Activated CD4-positive, alpha-beta T cell treated with anti-CD3 and anti-CD28 coated beads, Interleukin-2, amount 50 U/mL, for 4 hours (primary cell): ENCODE measurements at regions not wholly inside any gene's neighbourhood (a gene's known extent, or its start where the extent isn't known, plus 50 kb on each side); places are given as distances from the start of the nearest gene placed in this dataset.

ENCODE experiments used
- DNase-seq, 2 experiments: peaks; one replicate each; pipeline ENCODE4 v3.0.0-alpha.2; 2020

DNA sequence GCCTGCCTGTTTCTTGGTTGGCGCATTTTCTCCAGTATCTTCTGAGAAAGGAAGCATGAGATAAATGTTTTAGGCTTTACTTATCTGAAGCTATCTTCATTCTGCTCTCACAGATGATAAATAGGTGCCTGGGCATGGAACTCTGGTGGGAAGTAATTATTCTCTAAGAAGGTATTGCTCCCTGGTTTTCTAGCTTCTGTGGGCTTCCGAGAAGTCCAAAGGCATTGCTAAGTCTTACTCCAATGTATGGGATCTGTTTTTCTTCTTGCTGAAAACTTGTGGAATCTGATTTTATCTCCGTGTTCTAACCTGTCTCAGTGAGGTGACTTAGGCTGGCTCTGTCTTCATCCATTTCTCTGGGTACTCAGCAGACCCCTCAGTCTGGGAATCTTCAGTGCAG lies 224.4 kb upstream of the HS6ST1 start:
- no peak for DNase-seq

- no peak for DNase-seq
Measured at GRCh38 chr2:128543646-128544045, 225.0 kb upstream of the HS6ST1 start.

GRCh38 chr2:128544321-128545037 lies 225.8 kb upstream of the HS6ST1 start:
- no peak for DNase-seq

DNA sequence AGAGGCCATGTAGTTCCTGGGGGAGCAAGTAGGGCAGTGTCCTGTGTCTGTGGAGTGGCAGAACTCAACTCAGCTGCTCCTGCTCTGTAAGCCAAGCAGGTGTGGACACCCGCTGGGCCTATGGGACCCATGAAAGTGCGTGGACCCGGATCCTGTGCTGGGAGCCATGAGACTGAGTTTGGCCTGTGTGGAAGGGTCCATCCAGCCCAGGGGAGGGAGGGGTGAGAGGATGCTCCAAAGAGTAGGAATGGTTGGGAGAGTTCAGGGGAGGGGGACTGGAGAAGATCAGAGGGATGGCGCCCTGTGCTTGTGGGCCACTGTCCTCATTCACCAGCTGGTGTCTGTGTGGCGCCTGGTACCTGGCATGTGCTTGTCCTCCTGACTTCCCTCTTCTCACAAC lies 226.4 kb upstream of the HS6ST1 start:
- DNase-seq, result no peak

- DNase-seq, result no peak
Measured at GRCh38 chr2:128545829-128546228, 227.2 kb upstream of the HS6ST1 start.

DNA sequence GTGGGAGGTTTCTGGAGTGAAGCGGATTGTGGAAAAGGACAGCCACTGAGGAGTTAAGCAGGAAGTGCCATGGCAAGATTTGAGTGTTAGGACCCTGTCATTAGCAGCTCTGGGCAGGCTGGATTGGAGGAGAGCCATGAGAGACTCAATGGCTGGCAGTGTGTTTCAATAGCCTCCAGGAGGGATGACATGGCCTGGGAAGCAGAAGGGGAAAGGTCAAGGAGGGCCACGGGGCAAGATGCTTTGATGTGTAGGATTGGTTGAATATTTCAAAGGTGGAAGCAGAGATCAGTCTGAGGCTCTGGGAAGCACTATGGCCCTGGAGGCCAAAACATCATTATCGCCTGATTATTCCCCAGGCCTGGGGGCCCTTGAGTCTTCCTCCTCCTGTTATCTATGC lies 229.0 kb upstream of the HS6ST1 start:
- no peak for DNase-seq

DNA sequence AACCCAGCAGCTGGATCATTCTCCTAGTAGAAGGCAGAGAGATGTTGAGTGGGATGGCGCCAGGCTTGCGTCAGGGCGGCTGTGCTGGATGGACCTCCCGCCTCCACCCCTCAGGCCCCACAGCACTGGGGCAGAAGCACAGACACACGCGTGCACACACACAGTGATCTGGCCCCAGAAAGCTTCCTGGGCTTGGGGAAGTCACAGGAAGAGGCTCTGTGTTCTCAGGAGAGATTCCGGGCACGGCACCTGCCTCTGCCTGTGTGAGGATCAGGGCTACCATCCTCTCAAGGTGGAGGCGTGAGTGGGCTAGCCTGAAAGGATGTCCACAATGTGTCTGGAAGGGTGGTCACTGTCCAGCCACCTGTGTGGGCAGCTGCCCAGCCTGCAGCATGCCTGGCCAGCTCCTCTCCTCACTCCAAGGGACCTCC lies 229.8 kb upstream of the HS6ST1 start:
- DNase-seq, result no peak

DNA sequence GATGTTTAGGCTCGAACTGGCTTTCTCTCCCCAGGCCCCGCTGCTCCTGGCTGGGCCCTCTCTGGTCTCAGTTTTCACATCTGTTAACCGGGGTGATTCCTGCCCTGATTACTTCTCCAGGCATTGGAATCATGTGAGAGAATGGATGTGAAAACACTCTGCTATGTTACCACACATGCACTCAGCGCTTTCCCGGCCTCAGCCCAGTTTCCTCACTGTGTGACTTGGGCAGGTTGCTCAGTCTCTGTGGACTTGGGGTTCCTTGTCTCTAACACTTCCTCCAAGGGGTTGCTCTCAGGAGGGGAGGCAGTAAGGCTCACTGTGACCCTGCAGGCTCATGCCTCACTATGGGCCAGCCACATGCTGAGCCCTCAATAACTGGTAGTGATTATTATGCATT lies 230.4 kb upstream of the HS6ST1 start:
- DNase-seq, result no peak

DNA sequence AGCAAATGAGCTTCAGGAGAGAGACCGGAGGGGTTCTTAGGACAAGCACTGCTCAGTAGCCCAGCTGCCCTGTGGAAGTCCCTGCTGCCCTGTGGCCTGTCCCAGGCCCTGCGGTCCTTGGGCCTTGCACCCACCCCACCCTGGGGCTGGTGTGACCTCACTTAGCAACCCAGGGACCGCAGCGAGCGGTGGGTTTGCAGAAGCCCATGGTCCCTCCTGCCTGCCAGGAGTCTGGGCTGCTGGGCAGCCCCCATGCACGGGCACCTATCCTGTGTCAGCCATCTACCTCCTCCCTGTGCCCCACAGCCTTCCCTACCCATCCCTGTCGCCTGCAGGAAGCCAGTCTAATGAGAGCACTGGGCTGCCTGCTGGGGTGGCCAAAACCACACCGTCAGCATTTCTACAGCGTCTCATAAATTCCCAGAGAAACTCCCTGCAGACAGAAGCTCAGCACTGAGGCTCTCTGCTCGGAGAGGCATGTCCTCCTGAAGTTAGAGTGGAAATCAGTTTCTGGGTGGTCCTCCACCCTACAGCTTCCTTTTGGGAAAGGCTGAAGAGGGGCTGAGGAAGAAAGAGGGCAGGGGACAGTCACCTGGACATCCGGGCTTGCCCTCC lies 231.1 kb upstream of the HS6ST1 start:
- DNase-seq, result no peak

GRCh38 chr2:128550389-128550788 lies 231.7 kb upstream of the HS6ST1 start:
- no peak for DNase-seq

GRCh38 chr2:128550801-128551416 lies 232.2 kb upstream of the HS6ST1 start:
- no peak for DNase-seq

- DNase-seq, result no peak
Measured at GRCh38 chr2:128551435-128551834, 232.8 kb upstream of the HS6ST1 start.

- DNase-seq, result no peak
Measured at GRCh38 chr2:128552141-128552805, 233.6 kb upstream of the HS6ST1 start.

DNA sequence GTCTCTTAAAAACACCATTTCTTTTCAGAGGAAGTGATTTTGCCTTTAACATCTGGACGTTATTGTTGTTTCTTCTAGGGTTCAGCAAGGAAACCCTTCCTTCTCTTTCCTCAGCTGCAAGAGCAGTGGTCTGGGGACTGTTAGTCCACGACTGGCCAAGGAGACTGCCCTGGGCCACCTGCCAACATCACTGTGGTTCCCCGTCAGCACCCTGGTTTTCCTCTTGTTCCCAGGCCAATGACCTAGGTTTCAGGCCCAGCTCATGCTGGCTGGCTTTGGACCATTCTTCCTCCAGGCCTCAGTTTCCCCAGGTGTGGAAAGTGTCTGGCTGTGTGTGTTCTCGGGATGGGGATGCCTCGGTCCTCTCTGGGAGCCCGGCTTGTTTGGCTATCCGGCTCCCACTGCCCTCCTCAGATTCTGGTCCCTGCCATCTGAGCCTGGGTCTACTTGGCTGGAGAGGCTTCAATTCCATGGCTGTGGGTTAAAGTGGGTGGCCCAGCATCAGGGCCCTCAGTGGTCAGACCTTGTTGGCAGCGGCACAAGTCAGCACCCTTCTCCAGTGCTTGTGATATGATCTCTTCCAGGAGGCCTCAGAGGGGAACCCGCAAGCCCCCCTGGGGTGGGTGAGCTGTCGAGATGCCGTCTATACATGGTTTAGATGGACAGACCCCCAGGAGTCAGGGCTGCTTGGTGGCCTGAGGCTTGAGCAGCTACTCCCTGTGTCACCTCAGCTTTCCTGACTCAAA lies 234.3 kb upstream of the HS6ST1 start:
- no peak for DNase-seq

DNA sequence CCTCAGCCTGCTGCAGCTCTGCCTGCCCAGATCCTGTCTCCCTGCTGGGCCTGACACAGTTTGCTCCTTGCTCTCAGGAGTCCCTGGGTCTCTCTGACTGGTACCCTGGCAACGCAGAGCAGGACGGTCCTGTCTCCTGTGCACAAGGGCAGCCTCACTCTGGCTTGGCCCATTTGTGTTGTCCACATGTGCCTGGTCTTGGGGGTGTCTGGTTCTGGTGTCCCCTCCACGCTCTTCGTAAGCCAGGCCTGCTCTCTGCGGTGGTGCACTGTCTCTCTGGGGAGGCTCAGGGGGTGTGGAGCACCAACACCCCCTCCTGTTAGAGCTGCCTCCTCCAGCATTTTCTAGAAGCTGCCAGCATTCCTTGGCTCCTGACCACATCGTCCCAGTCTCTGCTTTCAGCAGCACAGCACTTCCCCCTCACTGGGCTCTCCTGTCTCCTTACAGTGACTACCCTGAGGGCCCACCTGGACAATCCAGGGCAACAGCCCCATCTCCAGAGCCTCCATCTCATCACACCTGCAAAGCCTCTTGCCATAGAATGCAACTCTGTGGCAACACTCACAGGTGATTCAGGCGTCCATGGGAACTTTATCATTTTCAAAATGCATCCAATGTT lies 235.6 kb upstream of the HS6ST1 start:
- no peak for DNase-seq

- no peak for DNase-seq
Measured at GRCh38 chr2:128555433-128555832, 236.8 kb upstream of the HS6ST1 start.

DNA sequence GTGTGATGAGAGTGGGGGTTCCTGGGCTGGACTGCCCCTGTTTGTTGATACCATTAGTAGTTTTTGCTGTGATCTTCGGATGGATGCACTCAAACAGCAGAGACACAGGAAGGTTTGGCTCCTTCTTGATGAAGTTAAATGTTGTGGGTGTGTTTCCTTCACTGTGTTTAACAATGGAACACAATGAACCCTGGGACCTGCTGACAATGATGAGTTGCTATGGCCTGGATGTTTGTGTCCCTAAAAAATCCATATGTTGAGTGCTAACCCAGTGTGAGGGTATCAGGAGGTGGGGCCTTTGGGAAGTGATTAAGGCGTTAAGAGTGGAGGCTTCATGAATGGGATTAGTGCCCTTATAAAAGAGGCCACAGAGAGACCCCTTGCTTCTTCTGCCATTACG lies 237.4 kb upstream of the HS6ST1 start:
- DNase-seq, result no peak

DNA sequence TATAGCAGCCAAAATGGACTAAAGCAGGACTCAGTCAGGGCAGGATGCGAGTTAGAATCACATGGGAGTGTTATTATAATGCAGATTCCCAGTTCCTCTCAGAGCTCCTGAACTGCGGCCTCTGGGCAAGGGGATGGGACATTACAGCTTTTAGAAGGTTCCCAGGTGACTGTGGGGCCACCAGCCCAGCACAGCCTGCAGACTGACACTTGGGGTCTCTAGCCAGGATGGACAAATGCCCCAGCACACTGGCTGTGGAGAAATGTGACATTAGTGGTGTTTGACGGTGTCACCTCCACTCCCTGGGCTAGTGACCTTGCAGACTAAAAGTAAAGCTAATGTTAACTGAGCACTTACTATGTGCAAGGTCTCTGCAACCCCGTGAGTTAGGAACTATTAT lies 238.0 kb upstream of the HS6ST1 start:
- DNase-seq, result no peak

DNA sequence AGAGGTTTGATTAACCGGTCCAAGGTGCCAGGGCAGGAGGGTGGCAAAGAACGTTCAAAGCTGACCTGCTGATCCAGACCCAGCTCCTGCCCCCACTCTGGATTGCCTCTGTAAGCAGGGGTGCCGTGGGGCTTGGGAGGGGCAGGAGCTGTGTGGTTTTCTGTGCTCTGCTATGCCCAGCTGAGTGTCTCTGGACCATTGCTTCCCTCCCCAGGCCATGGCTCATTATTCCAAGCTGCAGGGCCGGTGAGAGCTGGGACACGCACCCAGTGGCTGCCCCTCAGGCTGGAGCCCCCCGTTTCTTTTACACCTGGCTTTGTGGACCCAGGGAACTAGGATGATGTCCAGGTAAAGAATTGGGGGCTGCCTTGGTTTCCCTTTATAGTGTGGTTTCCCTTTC lies 238.4 kb upstream of the HS6ST1 start:
- no peak for DNase-seq

DNA sequence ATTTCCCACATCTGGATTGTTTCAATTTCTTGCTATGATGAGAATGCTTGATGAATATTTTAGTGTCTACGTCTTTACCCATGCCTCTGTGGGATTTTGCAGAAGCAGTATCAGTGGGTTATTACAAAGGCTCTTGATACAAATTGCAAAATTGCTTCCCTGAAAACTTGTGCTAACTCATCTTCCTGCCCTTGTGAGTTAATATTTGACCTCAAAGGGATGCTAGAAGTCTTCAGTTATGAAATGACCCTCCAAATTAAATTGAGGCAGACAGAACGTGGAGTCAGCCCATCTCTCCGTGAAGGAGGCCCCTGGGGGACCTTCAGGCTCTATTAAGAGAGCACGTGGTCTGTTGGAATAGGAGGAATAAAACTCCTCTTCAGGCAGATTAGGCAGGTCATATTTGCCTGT lies 239.2 kb upstream of the HS6ST1 start:
- no peak for DNase-seq

GRCh38 chr2:128558441-128558840 lies 239.8 kb upstream of the HS6ST1 start:
- no peak for DNase-seq

DNA sequence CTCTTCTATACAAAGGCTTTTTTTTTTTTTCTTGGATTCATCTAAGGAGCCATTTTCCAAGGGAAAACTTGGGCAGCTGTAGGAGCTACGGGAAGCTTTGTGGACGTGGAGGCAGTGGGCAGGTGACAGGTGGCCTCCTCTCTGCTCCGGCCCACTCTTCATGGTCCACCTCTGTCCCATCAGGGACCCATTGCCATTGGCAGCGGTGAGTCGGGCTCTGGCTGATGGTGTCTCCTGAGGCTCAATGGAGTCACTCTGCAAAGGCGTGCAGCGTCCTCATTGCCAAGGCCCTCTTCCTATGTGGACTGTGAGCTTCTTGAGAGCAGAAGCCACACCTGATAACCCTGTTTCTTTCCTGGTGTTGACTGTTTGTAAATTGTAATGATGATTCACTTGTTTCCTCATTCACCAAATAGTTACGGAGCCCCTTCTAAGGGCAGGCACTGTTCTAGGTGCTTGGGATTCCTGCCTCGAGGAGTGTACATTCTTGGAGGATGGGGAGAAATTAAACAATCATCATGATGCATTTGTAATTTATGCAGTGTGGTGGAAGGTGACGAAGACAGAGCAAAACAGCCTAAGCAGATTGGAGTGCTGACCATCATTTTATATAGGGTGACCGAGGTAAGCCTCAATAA lies 240.3 kb upstream of the HS6ST1 start:
- DNase-seq, result no peak
